OCI-LY1 (cell line): ENCODE measurements at regions not wholly inside any gene's neighbourhood (a gene's known extent, or its start where the extent isn't known, plus 50 kb on each side); places are given as distances from the start of the nearest gene placed in this dataset.
"Not testable (repeated sequence)": the region's sequence is repeated elsewhere in the genome, so short reads cannot be mapped to it uniquely, and the experiment has no call there.

Source experiments
- H2AFZ ChIP-seq: fragments of 200-600 bp; sonication (generic), shearing (Covaris generic); 2 replicates; pipeline ENCODE4 v1.6.0; 2014; ENCODE audit warnings: antibody characterized with exemption, mild to moderate bottlenecking, low read length
- H3F3A ChIP-seq: fragments of 200-600 bp; sonication (generic), shearing (Covaris generic); 2 replicates; pipeline ENCODE4 v1.6.0; 2014; ENCODE audit warnings: mild to moderate bottlenecking, antibody characterized with exemption, low read length, moderate library complexity; ENCODE audit not compliant: insufficient read depth
- H3K27ac ChIP-seq: fragments of 200-600 bp; sonication (generic); 2 replicates; pipeline ENCODE4 v1.5.1; 2014; ENCODE audit warnings: low read length, mixed run types, mild to moderate bottlenecking, low read depth; ENCODE audit not compliant: poor library complexity, severe bottlenecking
- H3K27me3 ChIP-seq: fragments of 200-600 bp; sonication (generic); 2 replicates; pipeline ENCODE4 v1.6.0; 2014; ENCODE audit warnings: antibody characterized with exemption, mild to moderate bottlenecking, low read length, moderate library complexity; ENCODE audit not compliant: insufficient read depth
- H3K36me3 ChIP-seq: fragments of 200-600 bp; sonication (generic); 2 replicates; pipeline ENCODE4 v1.6.1; 2014; ENCODE audit warnings: mild to moderate bottlenecking, antibody characterized with exemption, low read length, moderate library complexity, mixed read lengths; ENCODE audit not compliant: insufficient read depth
- H3K4me1 ChIP-seq: fragments of 200-600 bp; sonication (generic); 2 replicates; pipeline ENCODE4 v1.5.1; 2014; ENCODE audit warnings: mild to moderate bottlenecking, low read length, moderate library complexity; ENCODE audit not compliant: insufficient read depth, severe bottlenecking
- H3K4me2 ChIP-seq: fragments of 200-600 bp; sonication (generic), shearing (Covaris generic); 2 replicates; pipeline ENCODE4 v1.6.1; 2014; ENCODE audit warnings: low read length
- H3K4me3 ChIP-seq: fragments of 200-600 bp; sonication (generic); 2 replicates; pipeline ENCODE4 v1.5.1; 2014; ENCODE audit warnings: low read length, low read depth, mild to moderate bottlenecking, mixed read lengths; ENCODE audit not compliant: poor library complexity, severe bottlenecking
- H3K79me2 ChIP-seq: fragments of 200-600 bp; shearing (Covaris generic); 2 replicates; pipeline ENCODE4 v1.6.1; 2016; ENCODE audit warnings: mixed run types, low read length, mixed read lengths; ENCODE audit not compliant: insufficient read depth
- H3K9ac ChIP-seq: fragments of 200-600 bp; sonication (generic), shearing (Covaris generic); 2 replicates; pipeline ENCODE4 v1.6.1; 2014; ENCODE audit warnings: mild to moderate bottlenecking, low read length, mixed read lengths
- H3K9me2 ChIP-seq: fragments of 200-600 bp; sonication (generic), shearing (Covaris generic); 2 replicates; pipeline ENCODE4 v1.6.1; 2014; ENCODE audit warnings: low read depth, mild to moderate bottlenecking, low read length, mixed read lengths
- H3K9me3 ChIP-seq: fragments of 200-600 bp; shearing (Covaris generic); 2 replicates; pipeline ENCODE4 v1.6.1; 2014; ENCODE audit warnings: low read length, mixed read lengths
- H4K20me1 ChIP-seq: fragments of 200-600 bp; sonication (generic), shearing (Covaris generic); 2 replicates; pipeline ENCODE4 v1.6.0; 2016; ENCODE audit warnings: mild to moderate bottlenecking, low read length; ENCODE audit not compliant: insufficient read depth
- EZH2 ChIP-seq: fragments of 200-600 bp; sonication (generic), shearing (Covaris generic); IDR thresholded peaks from 2 replicates; pipeline ENCODE4 v1.8.0; 2017; ENCODE audit warnings: borderline replicate concordance, mixed run types, mild to moderate bottlenecking, antibody characterized with exemption, low read length, moderate library complexity, mixed read lengths
- TF ChIP-seq, protein P1 (sequence below): fragments of 200-600 bp; sonication (generic), shearing (Covaris generic); IDR thresholded peaks from 2 replicates; pipeline ENCODE4 v1.5.1; 2017; ENCODE audit warnings: mild to moderate bottlenecking, antibody characterized with exemption, low read length, moderate library complexity, mixed read lengths

DNA sequence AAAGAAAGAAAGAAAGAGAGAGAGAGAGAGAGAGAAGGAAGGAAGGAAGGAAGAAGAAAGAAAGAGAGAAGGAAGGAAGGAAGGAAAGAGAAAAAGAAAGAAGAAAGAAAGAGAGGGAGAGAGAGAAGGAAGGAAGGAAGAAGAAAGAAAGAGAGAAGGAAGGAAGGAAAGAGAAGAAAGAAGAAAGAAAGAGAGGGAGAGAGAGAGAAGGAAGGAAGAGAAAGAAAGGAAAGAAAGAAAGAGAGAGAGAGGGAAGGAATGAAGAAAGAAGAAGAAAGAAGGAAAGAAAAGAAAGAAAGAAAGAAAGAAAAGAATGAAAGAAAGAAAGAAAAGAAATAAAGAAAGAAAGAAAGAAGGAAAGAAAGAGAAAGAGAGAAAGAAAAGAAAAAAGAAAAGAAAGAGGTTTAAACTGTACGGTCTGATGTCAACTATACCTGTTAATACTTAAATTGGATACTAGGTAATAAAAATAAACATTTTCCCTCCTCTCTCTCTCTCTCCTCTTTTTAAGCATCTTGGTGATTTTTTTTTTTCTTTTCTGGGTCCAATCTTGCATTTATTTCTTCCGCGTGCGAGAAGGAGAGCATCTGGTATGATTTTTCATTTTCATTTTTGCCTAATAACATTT, 93.8 kb downstream of the CRLF2 start:
- TF ChIP-seq, protein P1, sequence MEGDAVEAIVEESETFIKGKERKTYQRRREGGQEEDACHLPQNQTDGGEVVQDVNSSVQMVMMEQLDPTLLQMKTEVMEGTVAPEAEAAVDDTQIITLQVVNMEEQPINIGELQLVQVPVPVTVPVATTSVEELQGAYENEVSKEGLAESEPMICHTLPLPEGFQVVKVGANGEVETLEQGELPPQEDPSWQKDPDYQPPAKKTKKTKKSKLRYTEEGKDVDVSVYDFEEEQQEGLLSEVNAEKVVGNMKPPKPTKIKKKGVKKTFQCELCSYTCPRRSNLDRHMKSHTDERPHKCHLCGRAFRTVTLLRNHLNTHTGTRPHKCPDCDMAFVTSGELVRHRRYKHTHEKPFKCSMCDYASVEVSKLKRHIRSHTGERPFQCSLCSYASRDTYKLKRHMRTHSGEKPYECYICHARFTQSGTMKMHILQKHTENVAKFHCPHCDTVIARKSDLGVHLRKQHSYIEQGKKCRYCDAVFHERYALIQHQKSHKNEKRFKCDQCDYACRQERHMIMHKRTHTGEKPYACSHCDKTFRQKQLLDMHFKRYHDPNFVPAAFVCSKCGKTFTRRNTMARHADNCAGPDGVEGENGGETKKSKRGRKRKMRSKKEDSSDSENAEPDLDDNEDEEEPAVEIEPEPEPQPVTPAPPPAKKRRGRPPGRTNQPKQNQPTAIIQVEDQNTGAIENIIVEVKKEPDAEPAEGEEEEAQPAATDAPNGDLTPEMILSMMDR = no peak
- TF ChIP-seq EZH2 = no peak
- H2AFZ ChIP-seq = no peak overlapping the region

DNA sequence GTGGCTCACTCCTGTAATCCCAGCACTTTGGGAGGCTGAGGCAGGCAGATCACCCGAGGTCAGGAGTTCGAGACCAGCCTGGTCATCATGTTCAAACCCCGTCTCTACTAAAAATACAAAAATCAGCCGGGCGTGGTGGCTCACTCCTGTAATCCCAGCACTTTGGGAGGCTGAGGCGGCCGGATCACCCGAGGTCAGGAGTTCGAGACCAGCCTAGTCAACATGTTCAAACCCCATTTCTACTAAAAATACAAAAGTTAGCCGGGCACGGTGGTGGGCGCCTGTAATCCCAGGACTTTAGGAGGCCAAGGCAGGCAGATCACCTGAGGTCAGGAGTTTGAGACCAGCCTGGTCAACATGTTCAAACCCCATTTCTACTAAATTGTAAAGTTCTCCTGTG, 97.0 kb downstream of the CRLF2 start:
- not testable (repeated sequence) for H3K9ac ChIP-seq, H3K27ac ChIP-seq, H3K9me3 ChIP-seq, H3F3A ChIP-seq, H3K27me3 ChIP-seq, H3K4me2 ChIP-seq, H3K36me3 ChIP-seq, H3K9me2 ChIP-seq, H3K4me1 ChIP-seq, H3K4me3 ChIP-seq, H4K20me1 ChIP-seq, H3K79me2 ChIP-seq, H2AFZ ChIP-seq

More for the DNA sequence above, 93.8 kb downstream of the CRLF2 start:
- Histone ChIP-seq H3F3A (no peaks in the 10 kb centered on the region), H3K4me1 (no peaks in the 10 kb centered on the region), H3K9me3 (no peaks in the 10 kb centered on the region), H4K20me1 (no peaks in the 10 kb centered on the region), H3K27me3 (no peaks in the 10 kb centered on the region), H3K9me2 (no peaks in the 10 kb centered on the region), H3K36me3 (no peaks in the 10 kb centered on the region), H3K79me2 (no peaks in the 10 kb centered on the region), H3K4me2 (no peak overlapping the region), H3K4me3 (no peak overlapping the region), H3K27ac (no peak overlapping the region), H3K9ac (no peak overlapping the region)

DNA sequence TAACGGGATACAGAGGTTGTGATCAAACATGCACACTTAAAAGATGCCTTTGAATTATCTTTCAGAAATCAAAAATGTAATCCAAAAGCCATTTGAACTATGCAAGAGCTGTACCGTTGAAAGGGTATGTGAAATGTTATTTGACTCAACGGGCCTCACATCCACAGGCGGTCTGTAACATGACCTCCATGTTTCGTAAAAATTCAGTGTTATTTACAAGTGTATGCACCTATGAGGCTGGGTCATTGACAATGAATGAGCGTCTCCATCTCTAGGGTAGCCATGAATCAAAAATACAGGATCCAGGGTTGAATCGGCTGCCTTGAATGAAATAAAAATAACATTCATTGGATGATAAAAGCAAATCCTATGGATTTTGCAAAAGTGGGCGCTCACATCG, 100.1 kb downstream of the CRLF2 start:
- H3K79me2 ChIP-seq = no peaks in the 10 kb centered on the region
- no peaks in the 10 kb centered on the region for H4K20me1 ChIP-seq
- no peak overlapping the region for H3K27ac ChIP-seq
- TF ChIP-seq, protein P1 = no peak
- TF ChIP-seq EZH2 = no peak
- H3K4me1 ChIP-seq = no peaks in the 10 kb centered on the region
- H3K4me2 ChIP-seq = no peak overlapping the region
- no peaks in the 10 kb centered on the region for H3F3A ChIP-seq
- H3K27me3 ChIP-seq = no peaks in the 10 kb centered on the region
- no peak overlapping the region for H3K9ac ChIP-seq
- H3K4me3 ChIP-seq = no peak overlapping the region
- no peaks in the 10 kb centered on the region for H3K9me2 ChIP-seq
- H2AFZ ChIP-seq = no peak overlapping the region
- no peaks in the 10 kb centered on the region for H3K9me3 ChIP-seq
- no peaks in the 10 kb centered on the region for H3K36me3 ChIP-seq

DNA sequence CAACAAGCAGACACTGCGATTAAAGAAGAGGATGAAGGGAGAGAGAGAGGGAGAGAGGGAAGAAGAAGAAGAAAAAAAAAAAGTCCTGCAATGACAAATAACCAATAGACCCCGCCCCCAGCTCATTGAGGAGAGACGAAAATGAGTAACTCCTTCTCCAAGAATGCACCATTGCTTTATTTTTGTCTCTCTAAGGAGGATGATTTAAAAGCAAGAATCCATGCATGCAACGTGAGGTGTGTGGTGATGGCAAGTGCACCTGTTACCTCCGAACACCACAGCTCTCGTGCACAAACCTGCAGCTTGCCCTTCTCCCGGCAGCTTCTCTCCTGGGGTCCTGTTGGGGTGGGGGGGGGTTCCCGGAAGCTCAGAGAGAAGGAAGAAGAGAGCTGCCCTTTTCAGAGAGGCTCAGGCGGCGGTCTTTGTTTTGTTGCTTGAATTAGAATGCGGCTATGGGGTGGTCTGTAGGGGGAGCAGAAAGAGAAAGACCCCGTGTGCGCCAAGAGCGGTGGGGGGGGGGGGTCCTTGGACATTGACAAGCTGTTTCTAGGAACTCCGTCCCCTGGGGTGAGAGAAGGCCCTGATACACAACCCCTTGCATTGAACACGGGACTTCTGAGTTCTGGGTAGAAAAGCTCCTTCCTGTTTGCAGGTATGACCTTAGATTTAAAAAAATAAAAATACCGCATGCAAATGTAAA, 100.7 kb downstream of the CRLF2 start:
- Histone ChIP-seq H3K79me2 (no peaks in the 10 kb centered on the region), H3K27ac (no peak overlapping the region), H3K27me3 (no peaks in the 10 kb centered on the region), H3K4me2 (no peak overlapping the region), H3K9me3 (no peaks in the 10 kb centered on the region), H3K36me3 (no peaks in the 10 kb centered on the region), H3K9me2 (no peaks in the 10 kb centered on the region), H2AFZ (no peak overlapping the region), H3K4me3 (no peak overlapping the region), H3F3A (no peaks in the 10 kb centered on the region), H4K20me1 (no peaks in the 10 kb centered on the region), H3K4me1 (no peaks in the 10 kb centered on the region), H3K9ac (no peak overlapping the region)
- TF ChIP-seq, protein P1 = no peak
- TF ChIP-seq EZH2 = no peak
